Neural progenitor cell (in vitro differentiated cells): ENCODE measurements at regions not wholly inside any gene's neighbourhood (a gene's known extent, or its start where the extent isn't known, plus 50 kb on each side); places are given as distances from the start of the nearest gene placed in this dataset.
"Not testable (repeated sequence)": the region's sequence is repeated elsewhere in the genome, so short reads cannot be mapped to it uniquely, and the experiment has no call there.

Experiments
- DNase-seq: peaks from one replicate; pipeline ENCODE4 v3.0.0-alpha.2; 2016; ENCODE audit warnings: low spot score
- H2AFZ ChIP-seq: fragments of 200-600 bp; sonication (generic); replicated peaks from 2 replicates; pipeline ENCODE4 v1.6.1; 2016; ENCODE audit warnings: antibody characterized with exemption
- H3F3A ChIP-seq: fragments of 200-600 bp; sonication (generic); 2 replicates; pipeline ENCODE4 v1.6.1; 2016; ENCODE audit warnings: antibody characterized with exemption, low read depth
- H3K27ac ChIP-seq: fragments of 200-600 bp; sonication (generic); 2 replicates; pipeline ENCODE4 v1.5.1; 2016; ENCODE audit warnings: mild to moderate bottlenecking
- H3K27me3 ChIP-seq: fragments of 200-600 bp; sonication (generic); 2 replicates; pipeline ENCODE4 v1.6.1; 2016; ENCODE audit warnings: mild to moderate bottlenecking, moderate library complexity
- H3K36me3 ChIP-seq: fragments of 200-600 bp; sonication (generic); 2 replicates; pipeline ENCODE4 v1.5.1; 2016
- H3K4me1 ChIP-seq: fragments of 200-600 bp; sonication (generic); 2 replicates; pipeline ENCODE4 v1.6.1; 2016; ENCODE audit warnings: mixed run types
- H3K4me2 ChIP-seq: fragments of 200-600 bp; sonication (generic); 2 replicates; pipeline ENCODE4 v1.6.1; 2016
- H3K4me3 ChIP-seq: fragments of 200-600 bp; sonication (generic); 2 replicates; pipeline ENCODE4 v1.5.1; 2016
- H3K79me2 ChIP-seq: fragments of 200-600 bp; sonication (generic); 2 replicates; pipeline ENCODE4 v1.6.1; 2016; ENCODE audit warnings: low read depth
- H3K9ac ChIP-seq: fragments of 200-600 bp; sonication (generic); 2 replicates; pipeline ENCODE4 v1.6.1; 2016
- H3K9me3 ChIP-seq: fragments of 200-600 bp; sonication (generic); 2 replicates; pipeline ENCODE4 v1.5.1; 2016; ENCODE audit warnings: low read depth
- H4K20me1 ChIP-seq: fragments of 200-600 bp; sonication (generic); 2 replicates; pipeline ENCODE4 v1.6.1; 2016; ENCODE audit warnings: low read depth
- H3K27ac Mint-ChIP-seq: 3 replicates; pipeline ENCODE4 v1.8.0; 2021; ENCODE audit warnings: mixed read lengths
- H3K27me3 Mint-ChIP-seq: 2 replicates; pipeline ENCODE4 v1.8.0; 2022; ENCODE audit warnings: low read depth, mild to moderate bottlenecking, inconsistent platforms, moderate library complexity, mixed read lengths; ENCODE audit not compliant: insufficient read depth
- H3K36me3 Mint-ChIP-seq: 3 replicates; pipeline ENCODE4 v1.8.0; 2021; ENCODE audit warnings: mixed read lengths
- H3K4me1 Mint-ChIP-seq: 3 replicates; pipeline ENCODE4 v1.8.0; 2021; ENCODE audit warnings: mixed read lengths
- H3K4me3 Mint-ChIP-seq: 3 replicates; pipeline ENCODE4 v1.8.0; 2021; ENCODE audit warnings: mild to moderate bottlenecking, moderate library complexity, mixed read lengths
- H3K9me3 Mint-ChIP-seq: 3 replicates; pipeline ENCODE4 v1.8.0; 2020; ENCODE audit warnings: mixed read lengths
- EZH2 ChIP-seq: fragments of 200-600 bp; sonication (generic); IDR thresholded peaks from 2 replicates; pipeline ENCODE4 v1.6.1; 2017; ENCODE audit warnings: antibody characterized with exemption, mild to moderate bottlenecking, moderate library complexity
- EZH2phosphoT487 ChIP-seq: fragments of 200-600 bp; sonication (generic); IDR thresholded peaks from 2 replicates; pipeline ENCODE4 v1.6.1; 2017; ENCODE audit warnings: antibody characterized with exemption
- TF ChIP-seq, protein P1 (sequence below): fragments of 200-600 bp; sonication (generic); IDR thresholded peaks from 2 replicates; pipeline ENCODE4 v1.5.1; 2017; ENCODE audit warnings: antibody characterized with exemption, mild to moderate bottlenecking

DNA sequence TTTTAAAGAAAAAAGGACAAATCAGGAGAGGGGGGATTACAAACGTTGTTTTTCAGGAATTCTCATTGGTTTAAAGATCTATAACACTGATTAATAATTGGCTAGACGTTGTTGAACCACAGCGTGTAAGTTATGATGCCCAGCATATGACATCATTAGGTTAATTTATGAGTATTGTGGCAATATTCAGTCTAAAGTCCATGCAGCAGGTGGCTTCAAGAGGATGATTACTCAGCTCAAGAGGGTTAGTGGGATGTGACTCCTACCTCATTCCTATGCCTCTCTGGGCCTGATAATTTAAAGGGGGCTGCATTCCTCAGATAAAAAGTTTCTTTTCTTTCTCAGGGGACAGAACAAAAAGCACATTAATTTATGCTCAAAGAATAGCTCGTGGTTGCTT, 1309.0 kb downstream of the EPHA7 start:
- Mint-ChIP-seq H3K36me3 (peaks cover 2% of the 10 kb centered on the region), H3K9me3 (peaks cover 6% of the 10 kb centered on the region), H3K27ac (no peak overlapping the region), H3K27me3 (no peaks in the 10 kb centered on the region), H3K4me3 (no peak overlapping the region), H3K4me1 (no peaks in the 10 kb centered on the region)
- Histone ChIP-seq H4K20me1 (no peaks in the 10 kb centered on the region), H3K79me2 (no peaks in the 10 kb centered on the region), H3K36me3 (no peaks in the 10 kb centered on the region), H3K4me2 (no peak overlapping the region), H3K27me3 (no peaks in the 10 kb centered on the region), H3K9ac (no peak overlapping the region), H3K27ac (no peak overlapping the region), H3K4me1 (no peaks in the 10 kb centered on the region), H3F3A (no peaks in the 10 kb centered on the region), H3K9me3 (no peaks in the 10 kb centered on the region), H3K4me3 (no peak overlapping the region), H2AFZ (no peak overlapping the region)
- DNase-seq = no peak
- TF ChIP-seq EZH2 = no peak
- TF ChIP-seq, protein P1, sequence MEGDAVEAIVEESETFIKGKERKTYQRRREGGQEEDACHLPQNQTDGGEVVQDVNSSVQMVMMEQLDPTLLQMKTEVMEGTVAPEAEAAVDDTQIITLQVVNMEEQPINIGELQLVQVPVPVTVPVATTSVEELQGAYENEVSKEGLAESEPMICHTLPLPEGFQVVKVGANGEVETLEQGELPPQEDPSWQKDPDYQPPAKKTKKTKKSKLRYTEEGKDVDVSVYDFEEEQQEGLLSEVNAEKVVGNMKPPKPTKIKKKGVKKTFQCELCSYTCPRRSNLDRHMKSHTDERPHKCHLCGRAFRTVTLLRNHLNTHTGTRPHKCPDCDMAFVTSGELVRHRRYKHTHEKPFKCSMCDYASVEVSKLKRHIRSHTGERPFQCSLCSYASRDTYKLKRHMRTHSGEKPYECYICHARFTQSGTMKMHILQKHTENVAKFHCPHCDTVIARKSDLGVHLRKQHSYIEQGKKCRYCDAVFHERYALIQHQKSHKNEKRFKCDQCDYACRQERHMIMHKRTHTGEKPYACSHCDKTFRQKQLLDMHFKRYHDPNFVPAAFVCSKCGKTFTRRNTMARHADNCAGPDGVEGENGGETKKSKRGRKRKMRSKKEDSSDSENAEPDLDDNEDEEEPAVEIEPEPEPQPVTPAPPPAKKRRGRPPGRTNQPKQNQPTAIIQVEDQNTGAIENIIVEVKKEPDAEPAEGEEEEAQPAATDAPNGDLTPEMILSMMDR = no peak
- TF ChIP-seq EZH2phosphoT487 = no peak

- no peak for DNase-seq
- Mint-ChIP-seq H3K27ac (no peak overlapping the region), H3K27me3 (no peaks in the 10 kb centered on the region), H3K4me1 (no peaks in the 10 kb centered on the region), H3K36me3 (peaks cover 2% of the 10 kb centered on the region), H3K9me3 (peaks cover 6% of the 10 kb centered on the region), H3K4me3 (no peak overlapping the region)
- Histone ChIP-seq H3K4me2 (no peak overlapping the region), H3K79me2 (no peaks in the 10 kb centered on the region), H3K27ac (no peak overlapping the region), H3K27me3 (no peaks in the 10 kb centered on the region), H3K9me3 (no peaks in the 10 kb centered on the region), H3K4me3 (no peak overlapping the region), H3K9ac (no peak overlapping the region), H3F3A (no peaks in the 10 kb centered on the region), H2AFZ (no peak overlapping the region), H3K36me3 (no peaks in the 10 kb centered on the region), H4K20me1 (no peaks in the 10 kb centered on the region), H3K4me1 (no peaks in the 10 kb centered on the region)
- TF ChIP-seq, protein P1 = no peak
- no peak for TF ChIP-seq EZH2
Observed at GRCh38 chr6:92109956-92110355, 1309.4 kb downstream of the EPHA7 start.

GRCh38 chr6:92109256-92109655, 1310.1 kb downstream of the EPHA7 start:
- H3K27ac Mint-ChIP-seq = no peak overlapping the region
- TF ChIP-seq, protein P1 = no peak
- no peak for TF ChIP-seq EZH2phosphoT487
- no peak for TF ChIP-seq EZH2

DNA sequence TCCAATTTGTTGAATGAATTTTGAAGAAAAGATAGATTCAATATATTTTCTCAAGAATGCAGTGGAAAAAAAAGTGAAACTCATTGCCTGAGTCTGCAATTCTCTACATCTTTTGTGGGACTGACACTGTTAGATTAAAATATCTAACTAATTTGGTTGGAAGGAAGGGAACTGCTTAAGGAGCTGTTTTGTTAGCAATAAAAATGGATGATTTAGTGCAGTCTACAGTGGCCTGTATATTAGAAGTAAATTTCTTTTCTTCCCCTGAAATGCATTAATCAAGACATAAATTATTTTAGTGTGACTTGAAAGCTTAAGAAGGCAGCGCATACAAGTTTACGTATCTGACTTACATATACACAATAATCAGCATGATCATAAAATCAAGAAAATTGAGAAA, 1332.6 kb downstream of the EPHA7 start:
- H3K9me3 Mint-ChIP-seq = peaks cover 10% of the 10 kb centered on the region
- H3K27me3 Mint-ChIP-seq = peaks cover 9% of the 10 kb centered on the region
- Histone ChIP-seq H3K27ac (no peak overlapping the region), H4K20me1 (no peaks in the 10 kb centered on the region), H3K9ac (no peak overlapping the region), H3K4me1 (no peaks in the 10 kb centered on the region), H3K4me2 (no peak overlapping the region), H2AFZ (no peak overlapping the region), H3K36me3 (no peaks in the 10 kb centered on the region), H3K27me3 (no peaks in the 10 kb centered on the region), H3K4me3 (no peak overlapping the region), H3F3A (no peaks in the 10 kb centered on the region), H3K9me3 (no peaks in the 10 kb centered on the region), H3K79me2 (no peaks in the 10 kb centered on the region)
- H3K4me1 Mint-ChIP-seq = no peaks in the 10 kb centered on the region
- H3K27ac Mint-ChIP-seq = no peak overlapping the region
- no peaks in the 10 kb centered on the region for H3K36me3 Mint-ChIP-seq
- no peak overlapping the region for H3K4me3 Mint-ChIP-seq
- TF ChIP-seq EZH2phosphoT487 = no peak
- TF ChIP-seq, protein P1 = no peak
- TF ChIP-seq EZH2 = no peak
- no peak for DNase-seq

More at GRCh38 chr6:92109256-92109655, 1310.1 kb downstream of the EPHA7 start:
- no peak overlapping the region for H3K4me3 Mint-ChIP-seq
- H3K4me3 ChIP-seq = no peak overlapping the region
- H3K9ac ChIP-seq = no peak overlapping the region
- H3K4me1 ChIP-seq = no peaks in the 10 kb centered on the region
- no peaks in the 10 kb centered on the region for H3F3A ChIP-seq
- no peaks in the 10 kb centered on the region for H3K36me3 ChIP-seq
- no peaks in the 10 kb centered on the region for H3K27me3 ChIP-seq
- H2AFZ ChIP-seq = no peak overlapping the region
- peaks cover 2% of the 10 kb centered on the region for H3K36me3 Mint-ChIP-seq
- no peak for DNase-seq
- no peaks in the 10 kb centered on the region for H3K9me3 ChIP-seq
- H3K9me3 Mint-ChIP-seq = peaks cover 8% of the 10 kb centered on the region
- no peaks in the 10 kb centered on the region for H3K79me2 ChIP-seq
- H4K20me1 ChIP-seq = no peaks in the 10 kb centered on the region
- no peak overlapping the region for H3K27ac ChIP-seq
- H3K27me3 Mint-ChIP-seq = no peaks in the 10 kb centered on the region
- no peaks in the 10 kb centered on the region for H3K4me1 Mint-ChIP-seq
- no peak overlapping the region for H3K4me2 ChIP-seq

DNA sequence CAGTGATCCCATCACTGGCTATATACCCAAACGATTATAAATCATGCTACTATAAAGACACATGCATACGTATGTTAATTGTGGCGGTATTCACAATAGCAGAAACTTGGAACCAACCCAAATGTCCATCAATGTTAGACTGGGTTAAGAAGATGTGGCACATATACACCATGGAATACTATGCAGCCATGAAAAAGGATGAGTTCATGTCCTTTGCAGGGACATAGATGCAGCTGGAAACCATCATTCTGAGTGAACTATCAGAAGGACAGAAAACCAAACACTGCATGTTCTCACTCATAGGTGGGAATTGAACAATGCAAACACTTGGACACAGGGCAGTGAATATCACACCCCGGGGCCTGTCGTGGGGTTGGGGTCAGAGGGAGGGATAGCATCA, 1335.4 kb downstream of the EPHA7 start:
- H3K9me3 Mint-ChIP-seq = peaks cover 19% of the 10 kb centered on the region
- not testable (repeated sequence) for H3K27ac ChIP-seq, H3K4me3 ChIP-seq, H3K27ac Mint-ChIP-seq, H3K4me1 ChIP-seq, H2AFZ ChIP-seq, H3K79me2 ChIP-seq, H3K36me3 ChIP-seq, DNase-seq, H3K36me3 Mint-ChIP-seq, H3K4me1 Mint-ChIP-seq, H3K27me3 ChIP-seq, H4K20me1 ChIP-seq, H3K27me3 Mint-ChIP-seq, H3K4me3 Mint-ChIP-seq, H3F3A ChIP-seq, H3K9ac ChIP-seq, H3K4me2 ChIP-seq, H3K9me3 ChIP-seq
